HEK293 (cell line): ENCODE measurements at regions not wholly inside any gene's neighbourhood (a gene's known extent, or its start where the extent isn't known, plus 50 kb on each side); places are given as distances from the start of the nearest gene placed in this dataset.

Experiments
- CTCF ChIP-seq: fragments of 450-650 bp; formaldehyde crosslinking; IDR thresholded peaks from 2 replicates; pipeline ENCODE4 v1.5.1; 2016; ENCODE audit warnings: missing biosample characterization, missing genetic modification characterization
- GFI1B ChIP-seq: fragments of 450-650 bp; formaldehyde crosslinking; IDR thresholded peaks from 2 replicates; pipeline ENCODE4 v1.5.1; 2016; ENCODE audit warnings: missing biosample characterization, missing genetic modification characterization
- REST ChIP-seq: fragments of 450-650 bp; formaldehyde crosslinking; IDR thresholded peaks from 2 replicates; pipeline ENCODE4 v1.5.1; 2016; ENCODE audit warnings: missing biosample characterization, missing genetic modification characterization
- ZBTB7A ChIP-seq: fragments of 450-650 bp; formaldehyde crosslinking; IDR thresholded peaks from 2 replicates; pipeline ENCODE4 v1.5.1; 2016; ENCODE audit warnings: low read depth, missing biosample characterization, missing genetic modification characterization
- ZFP3 ChIP-seq: fragments of 450-650 bp; formaldehyde crosslinking; IDR thresholded peaks from 2 replicates; pipeline ENCODE4 v1.5.1; 2016; ENCODE audit warnings: low read depth, missing biosample characterization, missing genetic modification characterization
- ZNF37A ChIP-seq: fragments of 450-650 bp; IDR thresholded peaks from 2 replicates; pipeline ENCODE4 v1.5.1; 2018; ENCODE audit warnings: missing biosample characterization, missing genetic modification characterization
- ZNF707 ChIP-seq: fragments of 450-650 bp; formaldehyde crosslinking; IDR thresholded peaks from 2 replicates; pipeline ENCODE4 v1.5.1; 2016; ENCODE audit warnings: missing biosample characterization, missing genetic modification characterization
- ZNF777 ChIP-seq: fragments of 450-650 bp; formaldehyde crosslinking; IDR thresholded peaks from 2 replicates; pipeline ENCODE4 v1.5.1; 2017; ENCODE audit warnings: missing biosample characterization, missing genetic modification characterization, borderline replicate concordance

GRCh38 chr13:61253105-61253877, 162.4 kb downstream of the PCDH20 start:
- TF ChIP-seq ZFP3: no peak
- TF ChIP-seq CTCF (tag by site-specific recombination): no peak
- no peak for TF ChIP-seq GFI1B (tag by site-specific recombination)
- TF ChIP-seq ZNF707 (tag by site-specific recombination): no peak
- no peak for TF ChIP-seq ZNF777
- TF ChIP-seq ZNF37A (tag by site-specific recombination): no peak
- no peak for TF ChIP-seq REST
- TF ChIP-seq ZBTB7A (tag by site-specific recombination): no peak
